Stimulated activated CD4-positive, alpha-beta T cell treated with anti-CD3 and anti-CD28 coated beads, Interleukin-2, amount 100 ng/mL, for 4 hours (primary cell): ENCODE measurements at regions not wholly inside any gene's neighbourhood (a gene's known extent, or its start where the extent isn't known, plus 50 kb on each side); places are given as distances from the start of the nearest gene placed in this dataset.

ENCODE experiments used
- DNase-seq: peaks from one replicate; pipeline ENCODE4 v3.0.0-alpha.2; 2020; ENCODE audit warnings: low read depth

- DNase-seq: no peak
Measured at GRCh38 chr20:48571949-48572847, 255.6 kb downstream of the PREX1 start.

GRCh38 chr20:48569679-48570078 is 258.1 kb downstream of the PREX1 start:
- no peak for DNase-seq

- DNase-seq: no peak
Measured at GRCh38 chr20:48568520-48568919, 259.3 kb downstream of the PREX1 start.

- no peak for DNase-seq
Measured at GRCh38 chr20:48567145-48567544, 260.7 kb downstream of the PREX1 start.

GRCh38 chr20:48564982-48565539 is 262.7 kb downstream of the PREX1 start:
- DNase-seq: no peak

GRCh38 chr20:48563191-48563870 is 264.5 kb downstream of the PREX1 start:
- DNase-seq: no peak

- DNase-seq: no peak
Measured at GRCh38 chr20:48562586-48563116, 265.1 kb downstream of the PREX1 start.

GRCh38 chr20:48558906-48559305 is 268.9 kb downstream of the PREX1 start:
- no peak for DNase-seq

GRCh38 chr20:48557380-48557779 is 270.4 kb downstream of the PREX1 start:
- DNase-seq: no peak

GRCh38 chr20:48556956-48557355 is 270.8 kb downstream of the PREX1 start:
- DNase-seq: no peak

GRCh38 chr20:48552550-48552949 is 275.2 kb downstream of the PREX1 start:
- DNase-seq: no peak

GRCh38 chr20:48550814-48551213 is 277.0 kb downstream of the PREX1 start:
- no peak for DNase-seq

GRCh38 chr20:48547664-48548063 is 280.1 kb downstream of the PREX1 start:
- DNase-seq: no peak

GRCh38 chr20:48544402-48545339 is 283.1 kb downstream of the PREX1 start:
- no peak for DNase-seq

GRCh38 chr20:48541581-48542071 is 286.2 kb downstream of the PREX1 start:
- no peak for DNase-seq

GRCh38 chr20:48538856-48539255 is 288.9 kb downstream of the PREX1 start:
- no peak for DNase-seq

GRCh38 chr20:48538058-48538825 is 289.6 kb downstream of the PREX1 start:
- no peak for DNase-seq

GRCh38 chr20:48536206-48536605 is 291.6 kb downstream of the PREX1 start:
- no peak for DNase-seq

GRCh38 chr20:48535556-48535955 is 292.2 kb downstream of the PREX1 start:
- DNase-seq: no peak

- DNase-seq: no peak
Measured at GRCh38 chr20:48532028-48532427, 295.8 kb downstream of the PREX1 start.

GRCh38 chr20:48531505-48531904 is 296.3 kb downstream of the PREX1 start:
- no peak for DNase-seq
